SH-SY5Y (cell line): ENCODE measurements at regions not wholly inside any gene's neighbourhood (a gene's known extent, or its start where the extent isn't known, plus 50 kb on each side); places are given as distances from the start of the nearest gene placed in this dataset.

ENCODE experiments used
- GATA2 ChIP-seq: IDR thresholded peaks from 2 replicates; pipeline ENCODE4 v1.6.1; 2011; ENCODE audit warnings: mild to moderate bottlenecking, low read depth, low read length
- GATA3 ChIP-seq: IDR thresholded peaks from 2 replicates; pipeline ENCODE4 v1.6.1; 2011; ENCODE audit warnings: low read depth, mild to moderate bottlenecking, low read length, moderate library complexity

- TF ChIP-seq GATA2 (peak; percentile 79), GATA3 (no peak)
Observed at GRCh38 chr17:73973586-73974409, 229.7 kb upstream of the RPL38 start.
